A549 (cell line): ENCODE measurements at regions not wholly inside any gene's neighbourhood (a gene's known extent, or its start where the extent isn't known, plus 50 kb on each side); places are given as distances from the start of the nearest gene placed in this dataset.

Experiments used
- EHMT2 ChIP-seq: fragments of 200-600 bp; sonication (generic); IDR thresholded peaks from 2 replicates; pipeline ENCODE4 v1.6.1; 2016; ENCODE audit warnings: antibody characterized with exemption, low read depth, mild to moderate bottlenecking, moderate library complexity
- EP300 ChIP-seq, 2 experiments: fragments of >200 bp; sonication (Bioruptor Twin); formaldehyde crosslinking; IDR thresholded peaks; 2 replicates in 1 of 2; 3 replicates in 1 of 2; pipeline ENCODE4 v1.6.1; 2016 to 2017
- HDAC2 ChIP-seq: fragments of 200-600 bp; sonication (generic); IDR thresholded peaks from 2 replicates; pipeline ENCODE4 v1.6.1; 2016
- JUNB ChIP-seq: fragments of >200 bp; sonication (Bioruptor Twin); formaldehyde crosslinking; IDR thresholded peaks from 2 replicates; pipeline ENCODE4 v1.6.1; 2016
- POLR2A ChIP-seq: IDR thresholded peaks from 2 replicates; pipeline ENCODE4 v1.6.1; 2012; ENCODE audit warnings: mild to moderate bottlenecking, low read length
- TP53 ChIP-seq: fragments of 250-450 bp; sonication (Bioruptor Pico); IDR thresholded peaks from 2 replicates; pipeline ENCODE4 v1.5.0; 2021; ENCODE audit warnings: mild to moderate bottlenecking, moderate library complexity
- TF ChIP-seq, protein P1 (sequence below): fragments of >200 bp; sonication (Bioruptor Twin); formaldehyde crosslinking; IDR thresholded peaks from 3 replicates; pipeline ENCODE4 v1.5.1; 2016

DNA sequence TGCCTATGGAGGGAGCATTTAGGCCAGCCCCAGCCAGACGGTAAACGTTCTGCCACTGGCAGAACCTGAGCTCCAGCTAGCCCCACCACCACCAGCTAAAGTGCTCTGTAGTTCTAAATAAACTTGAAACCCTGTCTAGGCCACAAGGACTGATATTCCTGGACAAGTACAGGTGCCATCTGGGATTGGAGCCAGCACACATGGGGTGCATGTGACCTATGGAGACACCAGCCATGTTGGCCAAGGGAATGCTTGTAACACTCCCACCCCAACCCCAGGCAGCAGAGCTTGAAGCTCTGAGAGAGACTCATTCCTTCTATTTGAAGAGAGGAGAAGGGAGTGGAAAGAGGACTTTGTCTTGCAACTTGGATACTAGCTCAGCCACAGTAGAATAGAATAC lies 284.5 kb upstream of the DCBLD2 start:
- TF ChIP-seq POLR2A = no peak
- TF ChIP-seq, protein P1, sequence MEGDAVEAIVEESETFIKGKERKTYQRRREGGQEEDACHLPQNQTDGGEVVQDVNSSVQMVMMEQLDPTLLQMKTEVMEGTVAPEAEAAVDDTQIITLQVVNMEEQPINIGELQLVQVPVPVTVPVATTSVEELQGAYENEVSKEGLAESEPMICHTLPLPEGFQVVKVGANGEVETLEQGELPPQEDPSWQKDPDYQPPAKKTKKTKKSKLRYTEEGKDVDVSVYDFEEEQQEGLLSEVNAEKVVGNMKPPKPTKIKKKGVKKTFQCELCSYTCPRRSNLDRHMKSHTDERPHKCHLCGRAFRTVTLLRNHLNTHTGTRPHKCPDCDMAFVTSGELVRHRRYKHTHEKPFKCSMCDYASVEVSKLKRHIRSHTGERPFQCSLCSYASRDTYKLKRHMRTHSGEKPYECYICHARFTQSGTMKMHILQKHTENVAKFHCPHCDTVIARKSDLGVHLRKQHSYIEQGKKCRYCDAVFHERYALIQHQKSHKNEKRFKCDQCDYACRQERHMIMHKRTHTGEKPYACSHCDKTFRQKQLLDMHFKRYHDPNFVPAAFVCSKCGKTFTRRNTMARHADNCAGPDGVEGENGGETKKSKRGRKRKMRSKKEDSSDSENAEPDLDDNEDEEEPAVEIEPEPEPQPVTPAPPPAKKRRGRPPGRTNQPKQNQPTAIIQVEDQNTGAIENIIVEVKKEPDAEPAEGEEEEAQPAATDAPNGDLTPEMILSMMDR = no peak
- TF ChIP-seq TP53 (CRISPR knock-in tag) = no peak
- no peak for TF ChIP-seq EP300 (IDR thresholded peaks at IDR 0.05)
- TF ChIP-seq JUNB = no peak
- no peak for TF ChIP-seq EHMT2
- no peak for TF ChIP-seq HDAC2
